HG02678 (cell line): ENCODE measurements at regions not wholly inside any gene's neighbourhood (a gene's known extent, or its start where the extent isn't known, plus 50 kb on each side); places are given as distances from the start of the nearest gene placed in this dataset.

ENCODE experiments used
- ATAC-seq: cut with Tn5 transposase; IDR thresholded peaks from one replicate; pipeline ENCODE4 v1.9.1; 2021; ENCODE audit warnings: mild to moderate bottlenecking, moderate library complexity; ENCODE audit not compliant: unreplicated experiment

DNA sequence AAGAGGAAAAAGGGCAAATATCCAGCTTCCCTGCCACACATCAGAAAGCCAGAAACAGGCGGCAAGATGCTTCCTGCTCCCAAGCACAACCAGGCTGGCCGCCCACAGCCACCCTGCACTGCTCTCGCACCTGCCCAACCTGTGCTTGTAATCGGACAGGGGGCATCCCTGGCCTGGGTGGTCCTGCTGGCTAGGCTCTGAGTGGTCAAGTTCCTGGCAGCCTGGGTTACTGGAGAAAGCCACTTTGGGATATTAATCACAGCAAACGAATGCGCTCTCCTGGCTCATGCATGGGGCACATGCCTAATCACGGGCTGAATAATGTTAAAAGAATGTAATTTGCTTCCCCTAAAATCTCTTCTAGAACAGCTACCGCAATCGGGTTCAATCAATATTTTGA, 442.4 kb downstream of the MCTP2 start:
- no peak for ATAC-seq

- ATAC-seq, result no peak
These were observed 442.9 kb downstream of the MCTP2 start for GRCh38 chr15:94674296-94674695.

DNA sequence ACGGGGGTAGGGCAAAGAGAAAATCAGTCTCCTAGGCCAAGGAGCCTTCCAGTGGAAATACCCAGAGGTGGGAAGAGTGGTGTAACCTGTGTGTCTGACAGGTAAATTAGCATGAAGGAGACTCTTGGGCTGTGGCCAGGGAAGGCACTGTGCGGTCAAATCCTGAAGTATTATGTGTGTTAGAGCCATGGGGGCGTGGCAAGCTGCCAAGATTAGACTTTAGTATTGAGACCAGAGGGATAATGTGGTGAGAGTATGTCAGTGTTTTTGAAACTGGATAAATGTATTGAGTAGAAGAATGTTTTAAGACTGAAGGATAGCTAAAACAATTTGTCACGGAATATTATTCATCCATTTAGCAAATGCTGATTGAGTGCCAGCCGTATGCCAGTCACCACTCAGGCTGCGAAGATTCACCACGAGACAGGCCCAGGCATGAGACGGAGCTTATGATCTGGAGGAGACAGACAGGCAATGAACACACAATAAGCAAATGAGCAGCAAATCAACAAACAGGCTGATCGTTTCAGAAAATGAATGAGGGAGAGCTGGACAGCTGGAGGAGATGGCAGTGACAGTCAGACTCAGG, 445.9 kb downstream of the MCTP2 start:
- ATAC-seq, result no peak

DNA sequence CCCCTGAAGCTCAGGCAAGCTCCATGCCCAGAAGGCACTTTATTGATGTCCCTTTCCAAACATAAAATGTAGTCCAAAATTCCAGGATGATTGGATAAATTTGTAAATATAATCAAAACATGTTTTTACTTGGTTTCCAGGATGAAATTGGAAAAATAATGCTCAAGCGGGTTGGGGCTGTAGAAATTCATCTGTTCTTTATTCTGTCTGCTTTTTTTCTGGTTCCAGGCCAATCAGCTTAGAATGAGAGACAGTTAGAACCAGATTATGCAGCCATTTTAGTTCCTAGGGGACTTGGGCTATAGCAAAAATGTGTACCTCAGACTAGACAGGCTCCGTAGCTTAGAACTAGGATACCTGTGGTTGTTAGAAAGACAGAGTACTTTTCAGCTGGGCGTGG, 450.8 kb downstream of the MCTP2 start:
- no peak for ATAC-seq

- ATAC-seq, result no peak
These were observed 452.5 kb downstream of the MCTP2 start for GRCh38 chr15:94683902-94684301.

DNA sequence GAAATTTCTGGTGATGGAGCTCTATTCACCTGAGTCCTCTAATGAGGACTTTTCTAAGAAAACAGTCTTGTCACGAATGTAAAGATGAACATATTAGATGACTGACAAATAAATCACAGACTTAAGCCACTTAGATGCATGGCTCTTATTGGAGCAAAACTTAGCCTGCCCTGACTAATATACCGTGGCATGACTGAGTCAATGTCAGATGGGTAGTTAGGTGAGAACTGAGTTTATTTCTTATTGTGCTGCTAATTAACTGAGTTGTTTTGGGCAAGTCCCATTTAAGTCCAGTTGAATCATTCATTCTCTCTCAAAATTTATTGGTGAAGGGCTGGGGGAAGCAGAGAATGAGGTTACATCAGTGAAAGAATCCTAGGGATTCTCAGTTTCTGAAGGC, 459.8 kb downstream of the MCTP2 start:
- no peak for ATAC-seq

- no peak for ATAC-seq
These were observed 461.3 kb downstream of the MCTP2 start for GRCh38 chr15:94692710-94693109.

DNA sequence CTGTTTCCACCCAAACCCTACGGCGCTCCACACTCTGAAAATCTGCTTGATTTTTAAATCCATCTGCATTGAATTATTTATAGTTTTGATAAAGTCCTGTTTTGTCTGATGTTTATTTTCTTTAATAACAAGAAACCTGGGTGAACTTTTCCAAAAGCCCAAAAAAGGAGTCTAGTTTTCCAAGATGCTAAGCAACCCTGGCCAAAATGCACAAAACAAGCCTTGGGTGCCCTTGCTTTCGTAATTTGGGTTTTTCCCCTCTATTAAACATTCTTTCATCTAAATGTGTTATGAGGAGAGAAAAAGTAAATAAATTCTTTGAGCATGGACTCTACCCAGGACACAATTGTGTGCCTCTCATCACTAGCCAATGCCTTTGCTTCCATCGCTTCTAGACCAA, 468.9 kb downstream of the MCTP2 start:
- ATAC-seq, result no peak

DNA sequence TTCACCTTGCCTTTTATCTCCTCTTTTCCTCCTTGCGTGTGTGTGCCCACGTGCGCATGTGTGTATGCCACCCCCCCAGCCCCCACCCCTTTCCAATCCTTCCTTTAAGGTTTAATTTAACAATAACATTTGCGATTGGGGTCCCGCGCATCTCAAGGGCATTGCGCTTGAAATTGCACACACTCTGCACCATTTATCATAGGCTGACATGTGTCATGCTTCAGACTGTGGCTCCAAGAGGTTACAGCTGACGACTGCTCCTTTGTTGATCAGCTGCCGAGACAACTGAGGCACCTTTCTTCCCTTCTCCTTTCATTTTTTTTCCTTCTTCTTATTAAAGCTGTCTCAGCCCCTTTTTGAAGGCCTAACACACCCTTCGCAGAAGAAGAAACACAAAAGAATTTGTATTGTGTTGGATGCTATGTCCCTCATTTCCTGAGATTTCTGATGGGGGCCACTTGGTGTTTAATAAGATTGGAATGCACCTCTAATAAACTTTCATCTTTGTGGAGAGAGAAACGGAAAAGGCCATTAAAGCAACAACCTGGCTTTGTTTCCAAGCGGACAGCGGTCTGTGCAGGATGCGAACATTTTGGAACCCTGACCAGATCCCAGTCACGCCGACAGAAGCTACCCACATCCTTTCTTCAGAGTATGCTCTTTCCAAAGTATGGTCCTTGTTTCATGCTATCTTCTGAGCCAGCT, 470.1 kb downstream of the MCTP2 start:
- ATAC-seq, result no peak

GRCh38 chr15:94703596-94703995, 472.2 kb downstream of the MCTP2 start:
- ATAC-seq, result no peak

DNA sequence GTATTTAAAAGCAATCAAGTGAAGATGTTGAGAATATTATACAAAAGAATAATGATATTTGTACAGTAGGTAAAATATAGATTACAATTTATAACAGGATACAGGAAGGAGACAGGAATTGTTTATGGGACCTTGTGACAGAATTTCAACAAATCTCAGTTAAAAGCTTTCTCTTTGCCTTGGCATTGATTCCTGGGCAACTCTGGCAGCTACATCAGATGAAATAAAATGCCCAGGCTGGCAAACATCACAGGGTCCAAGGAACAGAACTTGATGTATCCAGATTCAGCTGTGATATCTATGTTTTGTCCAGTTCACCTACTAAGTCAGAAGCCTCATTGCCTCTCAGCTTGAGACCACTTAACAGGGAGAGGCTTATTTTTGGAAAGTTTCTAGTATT, 473.1 kb downstream of the MCTP2 start:
- no peak for ATAC-seq

DNA sequence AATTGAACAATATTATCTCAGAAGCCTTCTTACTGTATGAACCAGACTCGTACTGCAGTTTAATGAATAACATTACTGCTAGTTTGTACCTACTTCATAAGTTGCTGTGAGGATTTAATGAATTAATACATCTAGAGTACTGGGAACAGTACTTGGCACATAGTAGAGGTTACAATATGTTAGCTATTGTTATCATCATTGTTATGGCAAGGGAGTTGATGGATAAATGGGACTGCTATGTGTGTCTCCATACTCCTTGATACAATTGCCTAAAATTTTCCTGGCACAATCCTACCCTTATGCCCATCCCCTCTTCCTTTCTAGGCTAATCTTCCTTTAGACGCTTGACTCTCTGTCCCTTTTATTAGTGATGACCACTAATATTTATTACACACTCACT, 473.6 kb downstream of the MCTP2 start:
- ATAC-seq, result no peak

- ATAC-seq, result no peak
These were observed 478.0 kb downstream of the MCTP2 start for GRCh38 chr15:94709319-94709718.

- ATAC-seq, result no peak
These were observed 490.8 kb downstream of the MCTP2 start for GRCh38 chr15:94722024-94722636.

GRCh38 chr15:94723801-94724200, 492.4 kb downstream of the MCTP2 start:
- no peak for ATAC-seq

DNA sequence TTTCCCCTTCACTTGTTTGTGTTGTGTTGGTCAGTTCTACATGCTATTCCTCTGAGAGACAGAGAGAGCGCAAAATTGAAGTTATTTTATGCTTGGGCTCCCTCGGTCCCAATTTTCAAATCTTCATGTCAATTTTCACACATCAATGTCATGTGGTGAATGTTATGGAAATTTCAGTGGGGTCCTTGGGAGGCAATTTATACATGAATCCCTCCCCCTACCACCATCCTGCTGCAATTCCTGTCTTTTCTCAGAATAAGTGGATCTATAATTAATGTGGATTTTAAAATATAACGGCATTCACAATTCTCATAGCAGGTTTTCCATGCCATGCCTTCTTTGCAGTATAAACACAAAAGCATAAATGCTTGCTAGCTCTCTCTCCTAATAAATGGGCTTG, 499.9 kb downstream of the MCTP2 start:
- no peak for ATAC-seq

GRCh38 chr15:94734460-94734859, 503.1 kb downstream of the MCTP2 start:
- no peak for ATAC-seq

GRCh38 chr15:94736236-94736635, 504.9 kb downstream of the MCTP2 start:
- no peak for ATAC-seq

- ATAC-seq, result no peak
These were observed 508.3 kb downstream of the MCTP2 start for GRCh38 chr15:94739639-94740038.

GRCh38 chr15:94740469-94740868, 509.1 kb downstream of the MCTP2 start:
- ATAC-seq, result no peak

- no peak for ATAC-seq
These were observed 512.3 kb downstream of the MCTP2 start for GRCh38 chr15:94743668-94744067.

- no peak for ATAC-seq
These were observed 512.9 kb downstream of the MCTP2 start for GRCh38 chr15:94744080-94744793.
